Adrenal gland (tissue), 5 donors: ENCODE measurements at regions not wholly inside any gene's neighbourhood (a gene's known extent, or its start where the extent isn't known, plus 50 kb on each side); places are given as distances from the start of the nearest gene placed in this dataset.

ENCODE experiments used
- CTCF ChIP-seq, 6 experiments: fragments of 450-650 bp in 4 of 6; fragments of 200-600 bp in 2 of 6; sonication (generic) in 1 of 6; IDR thresholded peaks; 1 replicate in 5 of 6; 2 replicates in 1 of 6; pipeline versions ENCODE4 v1.5.1 to v1.8.0; 2016 to 2021; ENCODE audit warnings: antibody characterized with exemption in 6 of 6, mild to moderate bottlenecking in 2 of 6, moderate library complexity in 1 of 6
- POLR2A ChIP-seq, 2 donors: fragments of 450-650 bp; IDR thresholded peaks; one replicate each; pipeline ENCODE4 v1.6.1; 2017; ENCODE audit warnings: antibody characterized with exemption in 2 of 2, mild to moderate bottlenecking in 2 of 2, moderate library complexity in 1 of 2
- donor health status: DM: no; HTN: no; CAD: no.

GRCh38 chr15:92839696-92840095 is 60.4 kb upstream of the CHD2 start:
- TF ChIP-seq CTCF (IDR thresholded peaks at IDR 0.05) (no peak), POLR2A (IDR thresholded peaks at IDR 0.05) (no peak)
